ENCODE measurements at regions not wholly inside any gene's neighbourhood (a gene's known extent, or its start where the extent isn't known, plus 50 kb on each side); places are given as distances from the start of the nearest gene placed in this dataset.

- Histone ChIP-seq H3K4me3 (ENCODE audit: low read length) (no peak overlapping the region), H4K20me1 (ENCODE audit: insufficient read depth, low read length) (no peaks in the 10 kb centered on the region), H3K4me2 (ENCODE audit: low read depth, low read length) (no peak overlapping the region), H3K27ac (ENCODE audit: low read length) (no peak overlapping the region), H3K4me1 (ENCODE audit: low read length) (no peaks in the 10 kb centered on the region), H2AFZ (ENCODE audit: low read length) (no peak overlapping the region), H3K9ac (ENCODE audit: low read length) (no peak overlapping the region), H3K27me3 (replicated peaks; ENCODE audit: insufficient read depth, low read length) (no peaks in the 10 kb centered on the region), H3K79me2 (ENCODE audit: low read length) (no peaks in the 10 kb centered on the region), H3K36me3 (replicated peaks; ENCODE audit: insufficient read depth, low read length) (no peaks in the 10 kb centered on the region), H3K9me3 (replicated peaks; ENCODE audit: insufficient read depth, low read length) (no peaks in the 10 kb centered on the region), H3K9me2 (replicated peaks; ENCODE audit: insufficient read depth, low read length) (no peaks in the 10 kb centered on the region), H3F3A (ENCODE audit: insufficient read depth, low read length) (no peaks in the 10 kb centered on the region)
- no peak for DNase-seq
- TF ChIP-seq EZH2 (optimal IDR thresholded peaks at IDR 0.05; ENCODE audit: low read depth, low read length), result no peak
- no peak for TF ChIP-seq EZH2phosphoT487 (IDR thresholded peaks at IDR 0.05; ENCODE audit: low read length)
- TF ChIP-seq CTCF (IDR thresholded peaks at IDR 0.05; ENCODE audit: low read length), result no peak
These were observed 69.4 kb upstream of the ADAMTSL1 start for GRCh38 chr9:18404434-18405029.

GRCh38 chr9:18405240-18405639, 68.7 kb upstream of the ADAMTSL1 start:
- TF ChIP-seq CTCF (IDR thresholded peaks at IDR 0.05; ENCODE audit: low read length), result no peak
- TF ChIP-seq EZH2phosphoT487 (IDR thresholded peaks at IDR 0.05; ENCODE audit: low read length), result no peak
- no peak for TF ChIP-seq EZH2 (optimal IDR thresholded peaks at IDR 0.05; ENCODE audit: low read depth, low read length)
- DNase-seq, result no peak
- H3K79me2 ChIP-seq (ENCODE audit: low read length), result no peaks in the 10 kb centered on the region
- H3K27ac ChIP-seq (ENCODE audit: low read length), result no peak overlapping the region
- no peaks in the 10 kb centered on the region for H3K4me1 ChIP-seq (ENCODE audit: low read length)
- no peaks in the 10 kb centered on the region for H3K9me2 ChIP-seq (replicated peaks; ENCODE audit: insufficient read depth, low read length)
- no peaks in the 10 kb centered on the region for H3K9me3 ChIP-seq (replicated peaks; ENCODE audit: insufficient read depth, low read length)
- no peak overlapping the region for H3K4me3 ChIP-seq (ENCODE audit: low read length)
- H4K20me1 ChIP-seq (ENCODE audit: insufficient read depth, low read length), result no peaks in the 10 kb centered on the region
- no peak overlapping the region for H3K4me2 ChIP-seq (ENCODE audit: low read depth, low read length)
- no peaks in the 10 kb centered on the region for H3K36me3 ChIP-seq (replicated peaks; ENCODE audit: insufficient read depth, low read length)
- H2AFZ ChIP-seq (ENCODE audit: low read length), result no peak overlapping the region
- no peaks in the 10 kb centered on the region for H3F3A ChIP-seq (ENCODE audit: insufficient read depth, low read length)
- H3K9ac ChIP-seq (ENCODE audit: low read length), result no peak overlapping the region
- no peaks in the 10 kb centered on the region for H3K27me3 ChIP-seq (replicated peaks; ENCODE audit: insufficient read depth, low read length)

- Histone ChIP-seq H3K27me3 (replicated peaks; ENCODE audit: insufficient read depth, low read length) (no peaks in the 10 kb centered on the region), H3K9me2 (replicated peaks; ENCODE audit: insufficient read depth, low read length) (no peaks in the 10 kb centered on the region), H3K27ac (ENCODE audit: low read length) (no peak overlapping the region), H3K4me1 (ENCODE audit: low read length) (no peaks in the 10 kb centered on the region), H2AFZ (ENCODE audit: low read length) (no peak overlapping the region), H4K20me1 (ENCODE audit: insufficient read depth, low read length) (no peaks in the 10 kb centered on the region), H3K79me2 (ENCODE audit: low read length) (no peaks in the 10 kb centered on the region), H3K36me3 (replicated peaks; ENCODE audit: insufficient read depth, low read length) (no peaks in the 10 kb centered on the region), H3K9ac (ENCODE audit: low read length) (no peak overlapping the region), H3K4me3 (ENCODE audit: low read length) (no peak overlapping the region), H3K9me3 (replicated peaks; ENCODE audit: insufficient read depth, low read length) (no peaks in the 10 kb centered on the region), H3K4me2 (ENCODE audit: low read depth, low read length) (no peak overlapping the region), H3F3A (ENCODE audit: insufficient read depth, low read length) (no peaks in the 10 kb centered on the region)
- no peak for TF ChIP-seq EZH2 (optimal IDR thresholded peaks at IDR 0.05; ENCODE audit: low read depth, low read length)
- TF ChIP-seq EZH2phosphoT487 (IDR thresholded peaks at IDR 0.05; ENCODE audit: low read length), result no peak
- TF ChIP-seq CTCF (IDR thresholded peaks at IDR 0.05; ENCODE audit: low read length), result no peak
- no peak for DNase-seq
These were observed 63.0 kb upstream of the ADAMTSL1 start for GRCh38 chr9:18410983-18411382.

All from MM.1S (cell line).